ENCODE measurements at regions not wholly inside any gene's neighbourhood (a gene's known extent, or its start where the extent isn't known, plus 50 kb on each side); places are given as distances from the start of the nearest gene placed in this dataset.

GRCh38 chr3:177730814-177731213 lies 533.5 kb upstream of the TBL1XR1 start:
- no peak overlapping the region for H3K4me3 ChIP-seq (replicated peaks; ENCODE audit: low read depth, low read length)
- TF ChIP-seq CTCF (IDR thresholded peaks at IDR 0.05; ENCODE audit: low read length, missing control alignments): no peak
- no peak for DNase-seq (ENCODE audit: low read depth)

GRCh38 chr3:177731644-177732268 lies 534.5 kb upstream of the TBL1XR1 start:
- TF ChIP-seq CTCF (IDR thresholded peaks at IDR 0.05; ENCODE audit: low read length, missing control alignments): no peak
- H3K4me3 ChIP-seq (replicated peaks; ENCODE audit: low read depth, low read length): no peak overlapping the region
- DNase-seq (ENCODE audit: low read depth): peak; percentile 33

- no peak for DNase-seq (ENCODE audit: low read depth)
- H3K4me3 ChIP-seq (replicated peaks; ENCODE audit: low read depth, low read length): no peak overlapping the region
- TF ChIP-seq CTCF (IDR thresholded peaks at IDR 0.05; ENCODE audit: low read length, missing control alignments): no peak
Observed at GRCh38 chr3:177733233-177733632, 536.0 kb upstream of the TBL1XR1 start.

- no peak overlapping the region for H3K4me3 ChIP-seq (replicated peaks; ENCODE audit: low read depth, low read length)
- DNase-seq (ENCODE audit: low read depth): no peak
- TF ChIP-seq CTCF (IDR thresholded peaks at IDR 0.05; ENCODE audit: low read length, missing control alignments): no peak
Observed at GRCh38 chr3:177733936-177734335, 536.7 kb upstream of the TBL1XR1 start.

GRCh38 chr3:177735431-177735830 lies 538.1 kb upstream of the TBL1XR1 start:
- no peak for DNase-seq (ENCODE audit: low read depth)
- TF ChIP-seq CTCF (IDR thresholded peaks at IDR 0.05; ENCODE audit: low read length, missing control alignments): no peak
- no peak overlapping the region for H3K4me3 ChIP-seq (replicated peaks; ENCODE audit: low read depth, low read length)

GRCh38 chr3:177739461-177739860 lies 542.2 kb upstream of the TBL1XR1 start:
- no peak for DNase-seq (ENCODE audit: low read depth)
- no peak for TF ChIP-seq CTCF (IDR thresholded peaks at IDR 0.05; ENCODE audit: low read length, missing control alignments)
- H3K4me3 ChIP-seq (replicated peaks; ENCODE audit: low read depth, low read length): no peak overlapping the region

- H3K4me3 ChIP-seq (replicated peaks; ENCODE audit: low read depth, low read length): no peak overlapping the region
- no peak for DNase-seq (ENCODE audit: low read depth)
- TF ChIP-seq CTCF (IDR thresholded peaks at IDR 0.05; ENCODE audit: low read length, missing control alignments): no peak
Observed at GRCh38 chr3:177740254-177740653, 543.0 kb upstream of the TBL1XR1 start.

Measured in fibroblast of pulmonary artery (primary cell).